HEK293T (cell line): ENCODE measurements at regions not wholly inside any gene's neighbourhood (a gene's known extent, or its start where the extent isn't known, plus 50 kb on each side); places are given as distances from the start of the nearest gene placed in this dataset.

Source experiments
- ELF4 ChIP-seq: fragments of 450-650 bp; IDR thresholded peaks from 2 replicates; pipeline ENCODE4 v1.6.1; 2017; ENCODE audit warnings: antibody characterized with exemption
- SP1 ChIP-seq: fragments of 450-650 bp; IDR thresholded peaks from 2 replicates; pipeline ENCODE4 v1.6.1; 2017

- TF ChIP-seq SP1 (no peak), ELF4 (no peak)
Observed at GRCh38 chr20:60481743-60482133, 523.5 kb downstream of the CDH26 start.
